ENCODE measurements at regions not wholly inside any gene's neighbourhood (a gene's known extent, or its start where the extent isn't known, plus 50 kb on each side); places are given as distances from the start of the nearest gene placed in this dataset.

- no peak for DNase-seq
Observed at GRCh38 chr2:41420219-41420618, 627.6 kb upstream of the PKDCC start.

GRCh38 chr2:41420872-41421271 lies 626.9 kb upstream of the PKDCC start:
- DNase-seq = no peak

GRCh38 chr2:41431756-41432155 lies 616.1 kb upstream of the PKDCC start:
- no peak for DNase-seq

GRCh38 chr2:41432459-41432858 lies 615.4 kb upstream of the PKDCC start:
- DNase-seq = no peak

GRCh38 chr2:41434991-41435390 lies 612.8 kb upstream of the PKDCC start:
- DNase-seq = no peak

- no peak for DNase-seq
Observed at GRCh38 chr2:41441958-41442357, 605.9 kb upstream of the PKDCC start.

- DNase-seq = no peak
Observed at GRCh38 chr2:41445865-41446264, 602.0 kb upstream of the PKDCC start.

- no peak for DNase-seq
Observed at GRCh38 chr2:41446266-41446665, 601.6 kb upstream of the PKDCC start.

- DNase-seq = no peak
Observed at GRCh38 chr2:41448221-41448620, 599.6 kb upstream of the PKDCC start.

GRCh38 chr2:41457026-41457425 lies 590.8 kb upstream of the PKDCC start:
- DNase-seq = no peak

- DNase-seq = no peak
Observed at GRCh38 chr2:41460661-41461060, 587.2 kb upstream of the PKDCC start.

- DNase-seq = no peak
Observed at GRCh38 chr2:41464395-41464794, 583.4 kb upstream of the PKDCC start.

GRCh38 chr2:41475959-41476358 lies 571.9 kb upstream of the PKDCC start:
- no peak for DNase-seq

- no peak for DNase-seq
Observed at GRCh38 chr2:41482659-41483058, 565.2 kb upstream of the PKDCC start.

- no peak for DNase-seq
Observed at GRCh38 chr2:41483226-41483625, 564.6 kb upstream of the PKDCC start.

- no peak for DNase-seq
Observed at GRCh38 chr2:41483982-41484857, 563.6 kb upstream of the PKDCC start.

- DNase-seq = no peak
Observed at GRCh38 chr2:41484858-41485234, 563.0 kb upstream of the PKDCC start.

- no peak for DNase-seq
Observed at GRCh38 chr2:41486948-41487347, 560.9 kb upstream of the PKDCC start.

- DNase-seq = no peak
Observed at GRCh38 chr2:41488888-41489287, 558.9 kb upstream of the PKDCC start.

GRCh38 chr2:41489638-41490037 lies 558.2 kb upstream of the PKDCC start:
- no peak for DNase-seq

- no peak for DNase-seq
Observed at GRCh38 chr2:41495050-41495449, 552.8 kb upstream of the PKDCC start.

- DNase-seq = no peak
Observed at GRCh38 chr2:41496908-41497307, 550.9 kb upstream of the PKDCC start.

GRCh38 chr2:41498781-41499180 lies 549.0 kb upstream of the PKDCC start:
- no peak for DNase-seq

- no peak for DNase-seq
Observed at GRCh38 chr2:41500895-41501294, 546.9 kb upstream of the PKDCC start.

- DNase-seq = no peak
Observed at GRCh38 chr2:41502752-41503151, 545.1 kb upstream of the PKDCC start.

All from activated naive CD4-positive, alpha-beta T cell treated with anti-CD3 and anti-CD28 coated beads, Interleukin-2, amount 50 U/mL, for 16 hours (primary cell).